Trophoblast cell (in vitro differentiated cells and primary cell): ENCODE measurements at regions not wholly inside any gene's neighbourhood (a gene's known extent, or its start where the extent isn't known, plus 50 kb on each side); places are given as distances from the start of the nearest gene placed in this dataset.

Experiments used
- DNase-seq, 2 donors: peaks; one replicate each; pipeline ENCODE4 v3.0.0-alpha.2; 2016
- H2AFZ ChIP-seq: 2 replicates; pipeline ENCODE4 v1.6.1; 2013; ENCODE audit warnings: low read length, moderate library complexity, mild to moderate bottlenecking; ENCODE audit not compliant: insufficient read depth, poor library complexity
- H2AK5ac ChIP-seq: 2 replicates; pipeline ENCODE4 v1.6.1; 2013; ENCODE audit warnings: mild to moderate bottlenecking, low read length
- H2BK120ac ChIP-seq: 2 replicates; pipeline ENCODE4 v1.6.1; 2013; ENCODE audit warnings: low read length, mild to moderate bottlenecking, moderate library complexity; ENCODE audit not compliant: insufficient read depth, poor library complexity
- H2BK12ac ChIP-seq: 2 replicates; pipeline ENCODE4 v1.6.1; 2013; ENCODE audit warnings: mild to moderate bottlenecking, low read length, moderate library complexity
- H2BK5ac ChIP-seq: 2 replicates; pipeline ENCODE4 v1.6.1; 2013; ENCODE audit warnings: low read length, low read depth, moderate library complexity, mild to moderate bottlenecking; ENCODE audit not compliant: poor library complexity
- H3K14ac ChIP-seq: 2 replicates; pipeline ENCODE4 v1.6.1; 2013; ENCODE audit warnings: mild to moderate bottlenecking, low read length
- H3K18ac ChIP-seq: 2 replicates; pipeline ENCODE4 v1.6.1; 2013; ENCODE audit warnings: mild to moderate bottlenecking, low read length
- H3K23ac ChIP-seq: 2 replicates; pipeline ENCODE4 v1.6.1; 2013; ENCODE audit warnings: low read length
- H3K27ac ChIP-seq: 2 replicates; pipeline ENCODE4 v1.5.1; 2013; ENCODE audit warnings: low read depth, mild to moderate bottlenecking, inconsistent platforms, low read length, moderate library complexity
- H3K27me3 ChIP-seq: 2 replicates; pipeline ENCODE4 v1.6.1; 2013; ENCODE audit warnings: inconsistent platforms, mild to moderate bottlenecking, low read length, moderate library complexity; ENCODE audit not compliant: insufficient read depth
- H3K36me3 ChIP-seq, 2 experiments: 1 replicate in 1 of 2; 2 replicates in 1 of 2; pipeline ENCODE4 v1.6.1; 2013; ENCODE audit warnings: low read length in 2 of 2, mild to moderate bottlenecking in 2 of 2, moderate library complexity in 1 of 2; ENCODE audit not compliant: insufficient read depth in 2 of 2, control insufficient read depth in 1 of 2
- H3K4ac ChIP-seq: 2 replicates; pipeline ENCODE4 v1.6.1; 2013; ENCODE audit warnings: low read depth, mild to moderate bottlenecking, low read length, moderate library complexity
- H3K4me1 ChIP-seq, 2 experiments: 1 replicate in 1 of 2; 2 replicates in 1 of 2; pipeline ENCODE4 v1.6.1; 2013; ENCODE audit warnings: low read length in 2 of 2, mild to moderate bottlenecking in 2 of 2, moderate library complexity in 1 of 2; ENCODE audit not compliant: insufficient read depth in 2 of 2, control insufficient read depth in 1 of 2
- H3K4me2 ChIP-seq: 2 replicates; pipeline ENCODE4 v1.6.1; 2013; ENCODE audit warnings: inconsistent platforms, mild to moderate bottlenecking, low read length, moderate library complexity
- H3K4me3 ChIP-seq: 2 replicates; pipeline ENCODE4 v1.5.1; 2013; ENCODE audit warnings: mild to moderate bottlenecking, low read depth, low read length, inconsistent platforms
- H3K79me1 ChIP-seq: one replicate; pipeline ENCODE4 v1.6.1; 2013; ENCODE audit warnings: low read length
- H3K79me2 ChIP-seq: 2 replicates; pipeline ENCODE4 v1.6.1; 2013; ENCODE audit warnings: low read length, mild to moderate bottlenecking; ENCODE audit not compliant: control insufficient read depth, insufficient read depth, poor library complexity
- H3K9ac ChIP-seq: 2 replicates; pipeline ENCODE4 v1.6.1; 2013; ENCODE audit warnings: mild to moderate bottlenecking, low read length
- H3K9me3 ChIP-seq: 2 replicates; pipeline ENCODE4 v1.6.1; 2013; ENCODE audit warnings: low read depth, mild to moderate bottlenecking, control low read depth, inconsistent platforms, low read length; ENCODE audit not compliant: insufficient read depth
- H4K12ac ChIP-seq: 2 replicates; pipeline ENCODE4 v1.6.1; 2013; ENCODE audit warnings: low read depth, mild to moderate bottlenecking, low read length, moderate library complexity
- H4K8ac ChIP-seq: 2 replicates; pipeline ENCODE4 v1.6.1; 2013; ENCODE audit warnings: low read depth, mild to moderate bottlenecking, low read length, moderate library complexity
- H4K91ac ChIP-seq: one replicate; pipeline ENCODE4 v1.6.1; 2013; ENCODE audit warnings: low read depth, mild to moderate bottlenecking, low read length, moderate library complexity
- WGBS: extraction: QIAGEN DNeasy Blood & Tissue Kit; methylation state at CpG from one replicate; pipeline ENCODE4 v1.1.7; 2013; ENCODE audit warnings: missing lambda C conversion rate; ENCODE audit not compliant: insufficient read length, insufficient coverage; ENCODE audit errors: extremely low coverage; 5-methylcytosine and 5-hydroxymethylcytosine counted together

- Histone ChIP-seq H3K36me3 (no peaks in the 10 kb centered on the region), H3K4me1 (no peaks in the 10 kb centered on the region), H3K79me2 (no peaks in the 10 kb centered on the region), H3K79me1 (no peaks in the 10 kb centered on the region), H4K8ac (no peak overlapping the region), H4K12ac (no peak overlapping the region), H3K18ac (no peak overlapping the region), H3K27me3 (no peaks in the 10 kb centered on the region), H2AFZ (no peak overlapping the region), H3K4me3 (no peak overlapping the region), H3K4ac (no peak overlapping the region), H3K23ac (no peak overlapping the region), H3K9me3 (no peaks in the 10 kb centered on the region), H4K91ac (no peak overlapping the region), H2BK5ac (no peak overlapping the region), H2AK5ac (no peak overlapping the region), H3K4me2 (no peak overlapping the region), H3K9ac (no peak overlapping the region), H2BK120ac (no peak overlapping the region), H2BK12ac (no peak overlapping the region), H3K14ac (no peak overlapping the region), H3K27ac (no peak overlapping the region)
- DNase-seq = no peak
- no CpG with 5 or more reads among the region's 2 CpGs for WGBS
These were observed 1068.5 kb upstream of the CELF4 start for GRCh38 chr18:38634117-38634516.

DNA sequence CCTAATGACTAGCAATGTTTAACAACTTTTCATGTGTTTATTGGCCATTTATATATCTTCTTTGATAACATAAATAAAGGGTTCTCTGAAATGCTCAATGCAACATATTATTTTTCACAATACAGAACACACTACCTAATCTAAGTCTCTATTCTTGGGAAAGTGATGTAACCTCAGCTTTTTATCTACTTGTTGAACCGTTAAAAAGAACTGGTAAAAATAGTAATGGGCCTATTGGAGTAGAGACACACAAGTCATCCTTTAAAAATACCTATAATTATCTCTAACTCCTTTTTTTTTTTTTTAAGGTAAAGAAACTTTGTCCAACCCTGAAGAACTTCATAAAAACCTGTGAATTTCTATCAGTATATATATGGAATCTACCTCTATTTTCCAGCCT is 1067.7 kb upstream of the CELF4 start:
- Histone ChIP-seq H3K9me3 (no peaks in the 10 kb centered on the region), H2BK120ac (no peak overlapping the region), H3K23ac (no peak overlapping the region), H4K91ac (no peak overlapping the region), H3K14ac (no peak overlapping the region), H3K4me3 (no peak overlapping the region), H2AFZ (no peak overlapping the region), H3K79me2 (no peaks in the 10 kb centered on the region), H3K27ac (no peak overlapping the region), H2AK5ac (no peak overlapping the region), H3K4ac (no peak overlapping the region), H3K9ac (no peak overlapping the region), H3K4me2 (no peak overlapping the region), H4K12ac (no peak overlapping the region), H3K4me1 (no peaks in the 10 kb centered on the region), H3K36me3 (no peaks in the 10 kb centered on the region), H3K27me3 (no peaks in the 10 kb centered on the region), H2BK12ac (no peak overlapping the region), H3K79me1 (no peaks in the 10 kb centered on the region), H4K8ac (no peak overlapping the region), H3K18ac (no peak overlapping the region), H2BK5ac (no peak overlapping the region)
- no CpG with 5 or more reads among the region's 1 CpG for WGBS
- no peak for DNase-seq

GRCh38 chr18:38619129-38619528 is 1053.5 kb upstream of the CELF4 start:
- no peak overlapping the region for H3K14ac ChIP-seq
- no peak overlapping the region for H2BK120ac ChIP-seq
- no peak overlapping the region for H3K9ac ChIP-seq
- no peak overlapping the region for H2AFZ ChIP-seq
- no peak for DNase-seq
- no peak overlapping the region for H2AK5ac ChIP-seq
- no peak overlapping the region for H4K12ac ChIP-seq
- H3K4me3 ChIP-seq = no peak overlapping the region
- H3K9me3 ChIP-seq = no peaks in the 10 kb centered on the region
- H2BK12ac ChIP-seq = no peak overlapping the region
- H3K4me2 ChIP-seq = no peak overlapping the region
- H3K36me3 ChIP-seq = no peaks in the 10 kb centered on the region
- no peak overlapping the region for H3K4ac ChIP-seq
- H3K79me1 ChIP-seq = no peaks in the 10 kb centered on the region
- H3K18ac ChIP-seq = no peak overlapping the region
- H3K27ac ChIP-seq = no peak overlapping the region
- no peaks in the 10 kb centered on the region for H3K27me3 ChIP-seq
- H3K23ac ChIP-seq = no peak overlapping the region
- H3K79me2 ChIP-seq = no peaks in the 10 kb centered on the region
- H3K4me1 ChIP-seq = no peaks in the 10 kb centered on the region
- H4K8ac ChIP-seq = no peak overlapping the region
- H4K91ac ChIP-seq = no peak overlapping the region
- H2BK5ac ChIP-seq = no peak overlapping the region

DNA sequence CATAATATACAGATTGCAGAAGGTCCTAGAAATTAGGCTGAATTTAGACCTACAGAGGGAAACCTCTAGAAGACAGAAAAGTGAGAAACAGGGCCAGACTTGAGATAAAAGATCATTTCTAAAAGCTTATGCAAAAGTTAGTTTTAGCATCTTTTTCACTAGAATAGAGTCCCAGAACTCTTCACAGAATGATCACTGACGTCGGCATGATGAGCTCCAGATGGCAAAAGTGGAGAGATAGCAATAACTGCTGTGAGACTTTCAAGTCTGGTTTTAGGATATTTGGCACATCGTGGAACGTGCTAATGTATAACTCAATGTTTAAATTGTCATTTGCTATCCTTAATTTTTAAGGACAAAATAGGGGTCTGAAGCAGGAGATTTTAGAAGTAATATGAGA is 1050.7 kb upstream of the CELF4 start:
- Histone ChIP-seq H3K9ac (no peak overlapping the region), H2BK120ac (no peak overlapping the region), H3K4me3 (no peak overlapping the region), H3K36me3 (no peaks in the 10 kb centered on the region), H4K12ac (no peak overlapping the region), H2BK12ac (no peak overlapping the region), H2AFZ (no peak overlapping the region), H3K4ac (no peak overlapping the region), H3K9me3 (no peaks in the 10 kb centered on the region), H3K27me3 (no peaks in the 10 kb centered on the region), H3K18ac (no peak overlapping the region), H2AK5ac (no peak overlapping the region), H4K8ac (no peak overlapping the region), H3K79me1 (no peaks in the 10 kb centered on the region), H3K27ac (no peak overlapping the region), H3K4me1 (no peaks in the 10 kb centered on the region), H3K79me2 (no peaks in the 10 kb centered on the region), H3K23ac (no peak overlapping the region), H2BK5ac (no peak overlapping the region), H4K91ac (no peak overlapping the region), H3K14ac (no peak overlapping the region), H3K4me2 (no peak overlapping the region)
- no peak for DNase-seq
- no CpG with 5 or more reads among the region's 4 CpGs for WGBS

DNA sequence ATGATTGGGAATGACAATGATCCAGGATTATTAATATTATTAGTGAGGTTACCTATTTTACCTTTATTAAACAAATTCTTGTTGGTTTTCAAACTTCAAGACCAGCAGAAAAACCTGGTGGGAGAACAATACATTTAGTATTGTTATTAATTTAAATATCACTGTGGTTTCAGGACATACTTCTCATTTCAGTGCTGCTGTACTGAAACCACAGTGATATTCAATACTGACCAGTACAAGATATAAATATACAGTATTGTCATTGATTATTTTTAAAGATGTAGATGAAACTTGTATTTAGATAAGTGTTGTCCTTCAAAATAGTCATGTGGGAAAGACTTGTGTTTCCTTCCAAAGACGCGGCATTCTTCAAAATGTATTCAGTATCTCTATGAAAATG is 1047.3 kb upstream of the CELF4 start:
- no peak overlapping the region for H3K4ac ChIP-seq
- no CpG with 5 or more reads among the region's 2 CpGs for WGBS
- no peaks in the 10 kb centered on the region for H3K79me1 ChIP-seq
- H3K18ac ChIP-seq = no peak overlapping the region
- no peak overlapping the region for H4K8ac ChIP-seq
- no peak overlapping the region for H2AFZ ChIP-seq
- no peak overlapping the region for H2BK120ac ChIP-seq
- no peak overlapping the region for H4K91ac ChIP-seq
- no peaks in the 10 kb centered on the region for H3K79me2 ChIP-seq
- H3K23ac ChIP-seq = no peak overlapping the region
- H3K4me2 ChIP-seq = no peak overlapping the region
- H3K27me3 ChIP-seq = no peaks in the 10 kb centered on the region
- no peak overlapping the region for H2AK5ac ChIP-seq
- no peak for DNase-seq
- H4K12ac ChIP-seq = no peak overlapping the region
- H2BK5ac ChIP-seq = no peak overlapping the region
- no peaks in the 10 kb centered on the region for H3K9me3 ChIP-seq
- no peak overlapping the region for H3K4me3 ChIP-seq
- no peak overlapping the region for H3K27ac ChIP-seq
- H3K36me3 ChIP-seq = no peaks in the 10 kb centered on the region
- H3K9ac ChIP-seq = no peak overlapping the region
- H3K14ac ChIP-seq = no peak overlapping the region
- no peak overlapping the region for H2BK12ac ChIP-seq
- H3K4me1 ChIP-seq = no peaks in the 10 kb centered on the region
